Breast epithelium (tissue), 3 donors: ENCODE measurements at regions not wholly inside any gene's neighbourhood (a gene's known extent, or its start where the extent isn't known, plus 50 kb on each side); places are given as distances from the start of the nearest gene placed in this dataset.

Experiments
- CTCF ChIP-seq, 3 donors: fragments of 450-650 bp; IDR thresholded peaks; one replicate each; pipeline ENCODE4 v1.5.1; 2016 to 2017; ENCODE audit warnings: antibody characterized with exemption in 3 of 3, mild to moderate bottlenecking in 3 of 3, moderate library complexity in 3 of 3
- POLR2A ChIP-seq: fragments of 450-650 bp; IDR thresholded peaks from one replicate; pipeline ENCODE4 v1.6.1; 2016; ENCODE audit warnings: antibody characterized with exemption, mild to moderate bottlenecking, moderate library complexity
- POLR2AphosphoS5 ChIP-seq, 3 donors: sonication (generic); formaldehyde crosslinking; IDR thresholded peaks; one replicate each; pipeline ENCODE4 v1.6.1; 2017; ENCODE audit warnings: antibody characterized with exemption in 3 of 3

DNA sequence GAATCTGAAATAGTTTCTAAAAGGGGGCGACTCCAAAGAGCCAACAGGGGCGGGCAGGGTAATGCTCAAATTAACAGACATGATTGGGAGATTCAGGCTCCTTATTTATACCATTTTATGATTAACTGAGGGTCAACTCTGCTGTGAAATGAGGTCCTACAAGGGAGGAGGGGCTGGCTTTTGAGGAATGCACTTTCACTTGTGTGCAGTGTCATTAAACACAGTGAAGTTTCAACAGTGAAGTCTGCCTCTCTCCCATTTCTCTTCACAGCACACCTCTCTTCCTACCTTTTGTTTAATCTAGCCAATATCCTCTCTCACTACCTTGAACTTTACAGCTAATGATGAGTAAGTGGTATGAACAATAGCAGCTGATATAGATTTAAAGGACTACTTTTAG, 557.3 kb upstream of the CITED2 start:
- no peak for TF ChIP-seq CTCF (IDR thresholded peaks at IDR 0.05)
- no peak for TF ChIP-seq POLR2A
- no peak for TF ChIP-seq POLR2AphosphoS5 (IDR thresholded peaks at IDR 0.05)
